ENCODE measurements at regions not wholly inside any gene's neighbourhood (a gene's known extent, or its start where the extent isn't known, plus 50 kb on each side); places are given as distances from the start of the nearest gene placed in this dataset.

GRCh38 chrX:75211976-75212375, 55.9 kb upstream of the ABCB7 start:
- peak overlapping the region in 1 of 4 donors; percentile 36 for H3K4me3 Mint-ChIP-seq
- no peaks in the 10 kb centered on the region for H3K27me3 Mint-ChIP-seq
- H3K9me3 Mint-ChIP-seq = no peaks in the 10 kb centered on the region
- no peaks in the 10 kb centered on the region for H3K4me1 Mint-ChIP-seq
- no peak overlapping the region for H3K27ac Mint-ChIP-seq
- no peaks in the 10 kb centered on the region for H3K36me3 Mint-ChIP-seq

GRCh38 chrX:75210602-75211001, 54.5 kb upstream of the ABCB7 start:
- no peak overlapping the region for H3K27ac Mint-ChIP-seq
- no peak overlapping the region for H3K4me3 Mint-ChIP-seq
- no peaks in the 10 kb centered on the region for H3K27me3 Mint-ChIP-seq

More at GRCh38 chrX:75210602-75211001, 54.5 kb upstream of the ABCB7 start:
- Mint-ChIP-seq H3K9me3 (no peaks in the 10 kb centered on the region), H3K36me3 (no peaks in the 10 kb centered on the region), H3K4me1 (no peaks in the 10 kb centered on the region)
